Kidney epithelial cell (primary cell): ENCODE measurements at regions not wholly inside any gene's neighbourhood (a gene's known extent, or its start where the extent isn't known, plus 50 kb on each side); places are given as distances from the start of the nearest gene placed in this dataset.

Experiments used
- DNase-seq: peaks from one replicate; pipeline ENCODE4 v3.0.0-alpha.2; 2010; ENCODE audit warnings: low read depth
- H3K27me3 ChIP-seq: 2 replicates; pipeline ENCODE4 v1.6.0; 2011; ENCODE audit warnings: low read length; ENCODE audit not compliant: control insufficient read depth, insufficient read depth
- H3K36me3 ChIP-seq: 2 replicates; pipeline ENCODE4 v1.5.1; 2011; ENCODE audit warnings: low read length; ENCODE audit not compliant: control insufficient read depth, insufficient read depth
- H3K4me3 ChIP-seq: 2 replicates; pipeline ENCODE4 v1.5.1; 2011; ENCODE audit warnings: low read depth, mild to moderate bottlenecking, control low read depth, low read length
- TF ChIP-seq, protein P1 (sequence below): IDR thresholded peaks from 2 replicates; pipeline ENCODE4 v1.5.1; 2011; ENCODE audit warnings: mild to moderate bottlenecking, moderate library complexity, low read length, control low read depth, inconsistent platforms; ENCODE audit not compliant: insufficient read depth, poor library complexity, severe bottlenecking

DNA sequence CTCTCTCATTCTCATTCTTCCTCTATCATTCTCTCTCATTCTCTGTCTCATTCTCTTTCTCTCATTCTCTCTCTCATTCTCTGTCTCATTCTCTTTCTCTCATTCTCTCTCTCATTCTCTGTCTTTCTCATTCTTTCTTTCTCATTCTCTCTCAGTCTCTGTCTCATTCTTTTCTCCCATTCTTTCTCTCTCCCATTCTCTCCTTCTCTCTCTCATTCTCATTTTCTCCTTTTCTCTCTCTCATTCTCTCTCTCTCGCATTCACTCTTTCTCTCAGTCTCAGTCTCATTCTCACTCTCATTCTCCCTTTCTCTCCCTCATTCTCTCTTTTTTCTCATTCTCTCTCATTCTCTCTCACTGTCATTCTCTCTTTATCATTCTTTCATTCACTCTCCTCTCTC, 152.0 kb upstream of the UQCRFS1 start:
- TF ChIP-seq, protein P1, sequence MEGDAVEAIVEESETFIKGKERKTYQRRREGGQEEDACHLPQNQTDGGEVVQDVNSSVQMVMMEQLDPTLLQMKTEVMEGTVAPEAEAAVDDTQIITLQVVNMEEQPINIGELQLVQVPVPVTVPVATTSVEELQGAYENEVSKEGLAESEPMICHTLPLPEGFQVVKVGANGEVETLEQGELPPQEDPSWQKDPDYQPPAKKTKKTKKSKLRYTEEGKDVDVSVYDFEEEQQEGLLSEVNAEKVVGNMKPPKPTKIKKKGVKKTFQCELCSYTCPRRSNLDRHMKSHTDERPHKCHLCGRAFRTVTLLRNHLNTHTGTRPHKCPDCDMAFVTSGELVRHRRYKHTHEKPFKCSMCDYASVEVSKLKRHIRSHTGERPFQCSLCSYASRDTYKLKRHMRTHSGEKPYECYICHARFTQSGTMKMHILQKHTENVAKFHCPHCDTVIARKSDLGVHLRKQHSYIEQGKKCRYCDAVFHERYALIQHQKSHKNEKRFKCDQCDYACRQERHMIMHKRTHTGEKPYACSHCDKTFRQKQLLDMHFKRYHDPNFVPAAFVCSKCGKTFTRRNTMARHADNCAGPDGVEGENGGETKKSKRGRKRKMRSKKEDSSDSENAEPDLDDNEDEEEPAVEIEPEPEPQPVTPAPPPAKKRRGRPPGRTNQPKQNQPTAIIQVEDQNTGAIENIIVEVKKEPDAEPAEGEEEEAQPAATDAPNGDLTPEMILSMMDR = no peak
- H3K27me3 ChIP-seq = no peaks in the 10 kb centered on the region
- no peak for DNase-seq
- no peak overlapping the region for H3K4me3 ChIP-seq
- no peaks in the 10 kb centered on the region for H3K36me3 ChIP-seq

DNA sequence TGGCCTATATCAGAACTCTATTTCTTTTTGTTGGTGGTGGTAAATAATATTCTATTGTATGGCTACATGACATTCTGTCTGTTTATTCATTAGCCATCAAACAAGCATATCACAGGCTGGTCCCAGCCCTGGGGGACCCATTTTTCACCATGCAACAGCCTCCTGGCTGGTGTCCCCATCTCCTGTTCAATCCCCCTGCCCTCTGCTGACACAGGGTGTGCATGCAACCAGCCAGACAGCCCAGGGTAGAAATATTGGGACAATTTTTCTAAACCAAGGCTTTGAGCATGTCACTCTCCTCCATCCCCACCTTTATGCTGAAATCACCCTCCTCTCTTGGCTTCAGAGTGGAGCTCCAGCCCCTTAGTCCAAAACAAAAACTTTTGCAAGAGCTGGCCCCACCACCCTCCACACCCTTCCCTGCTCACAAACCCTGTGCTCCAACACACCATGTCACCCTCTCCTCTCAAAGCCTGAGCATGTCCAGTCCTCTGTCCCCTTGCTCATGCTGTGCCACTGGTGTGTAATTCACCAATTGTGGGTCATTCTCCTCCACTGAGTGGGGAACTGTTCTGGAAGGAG, 153.0 kb upstream of the UQCRFS1 start:
- DNase-seq = no peak
- TF ChIP-seq, protein P1 = no peak
- no peaks in the 10 kb centered on the region for H3K27me3 ChIP-seq
- no peaks in the 10 kb centered on the region for H3K36me3 ChIP-seq
- no peak overlapping the region for H3K4me3 ChIP-seq

DNA sequence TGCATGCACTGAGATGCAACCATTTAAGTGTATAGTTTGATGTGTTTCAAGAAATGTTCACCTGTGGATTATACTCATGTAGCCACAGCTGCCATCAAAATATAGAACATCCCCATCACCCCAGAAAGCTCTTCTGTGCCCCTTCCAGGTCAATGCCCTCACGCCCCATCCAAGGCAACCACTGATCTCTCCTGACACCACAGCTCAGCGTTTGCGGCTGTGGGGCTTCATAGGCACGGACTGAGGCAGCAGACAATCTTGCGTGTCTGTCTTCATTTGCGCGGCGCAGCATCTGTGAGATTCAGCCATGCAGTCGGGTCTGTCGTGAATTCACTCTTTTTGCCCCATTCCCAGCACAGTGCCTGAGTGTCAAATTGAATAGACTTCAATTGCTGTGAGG, 153.8 kb upstream of the UQCRFS1 start:
- no peaks in the 10 kb centered on the region for H3K36me3 ChIP-seq
- H3K4me3 ChIP-seq = no peak overlapping the region
- no peaks in the 10 kb centered on the region for H3K27me3 ChIP-seq
- TF ChIP-seq, protein P1 = no peak
- DNase-seq = no peak

DNA sequence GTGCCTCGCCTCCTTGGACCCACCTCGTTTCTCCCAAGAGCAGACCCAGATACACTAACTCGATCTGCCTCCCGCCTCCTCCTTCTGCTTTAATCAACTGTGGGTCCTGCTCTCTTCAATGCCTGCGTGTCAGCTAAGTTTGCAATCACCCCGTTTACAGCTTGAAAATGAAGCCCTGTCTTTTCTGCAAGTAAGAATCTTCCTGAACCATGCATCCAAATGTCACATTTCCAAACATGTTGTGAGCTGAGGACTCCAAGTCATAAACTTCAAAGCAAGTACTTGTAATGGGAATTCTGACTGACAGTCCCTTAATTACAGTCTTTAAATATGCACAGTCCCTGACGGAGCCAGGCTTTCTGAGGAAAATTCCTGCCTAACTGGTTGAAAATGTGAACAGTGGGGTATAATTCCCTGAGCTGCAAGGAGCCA, 154.9 kb upstream of the UQCRFS1 start:
- no peak for DNase-seq
- H3K4me3 ChIP-seq = no peak overlapping the region
- no peaks in the 10 kb centered on the region for H3K27me3 ChIP-seq
- H3K36me3 ChIP-seq = no peaks in the 10 kb centered on the region
- TF ChIP-seq, protein P1 = no peak

DNA sequence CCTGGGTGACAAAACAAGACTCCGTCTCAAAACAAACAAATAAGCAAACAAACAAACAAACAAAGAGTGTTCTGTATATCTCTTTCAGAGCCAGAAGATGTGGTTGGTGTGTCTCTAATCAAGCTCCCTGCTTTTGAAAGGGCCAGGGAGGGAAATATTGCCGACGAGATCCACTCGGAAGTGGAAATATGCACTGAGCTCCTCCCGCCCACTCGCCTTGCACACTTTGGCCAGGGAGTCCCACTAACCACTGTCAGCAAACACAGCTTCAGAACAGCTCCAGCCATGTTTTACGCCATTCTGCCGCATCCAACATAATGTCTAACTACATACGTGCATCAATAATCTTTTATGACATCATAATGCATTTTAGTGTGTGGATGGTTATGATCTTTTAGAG, 155.5 kb upstream of the VSTM2B start:
- TF ChIP-seq, protein P1 = no peak
- H3K4me3 ChIP-seq = no peak overlapping the region
- DNase-seq = no peak
- H3K27me3 ChIP-seq = no peaks in the 10 kb centered on the region
- no peaks in the 10 kb centered on the region for H3K36me3 ChIP-seq
